H1 (cell line): ENCODE measurements at regions not wholly inside any gene's neighbourhood (a gene's known extent, or its start where the extent isn't known, plus 50 kb on each side); places are given as distances from the start of the nearest gene placed in this dataset.

Experiments
- BACH1 ChIP-seq: IDR thresholded peaks from 2 replicates; pipeline ENCODE4 v1.6.1; 2012; ENCODE audit warnings: low read length, improper control_type of control experiment
- CTCF ChIP-seq, 3 experiments: IDR thresholded peaks; 1 replicate in 2 of 3; 2 replicates in 1 of 3; pipeline versions ENCODE4 v1.5.1 to v1.6.1; 2011; ENCODE audit warnings: low read length in 3 of 3, mild to moderate bottlenecking in 3 of 3, inconsistent platforms in 2 of 3, low read depth in 1 of 3, moderate library complexity in 1 of 3; ENCODE audit not compliant: insufficient read depth in 1 of 3; ENCODE audit errors: control extremely low read depth in 1 of 3
- GABPA ChIP-seq: IDR thresholded peaks from 2 replicates; pipeline ENCODE4 v1.6.1; 2011; ENCODE audit warnings: mild to moderate bottlenecking, low read length, moderate library complexity, borderline replicate concordance; ENCODE audit not compliant: insufficient read depth
- HDAC2 ChIP-seq, 2 experiments: fragments of 300-600 bp in 1 of 2; sonication (generic) in 1 of 2; IDR thresholded peaks; 2 replicates each; pipeline ENCODE4 v1.6.1; 2011 to 2012; ENCODE audit warnings: low read depth in 2 of 2, low read length in 2 of 2, mild to moderate bottlenecking in 2 of 2, moderate library complexity in 2 of 2, borderline replicate concordance in 1 of 2, inconsistent platforms in 1 of 2
- JUN ChIP-seq: IDR thresholded peaks from 2 replicates; pipeline ENCODE4 v1.6.1; 2011; ENCODE audit warnings: low read depth, mild to moderate bottlenecking, improper control_type of control experiment, low read length
- KDM5A ChIP-seq: fragments of 200-600 bp; IDR thresholded peaks from 2 replicates; pipeline ENCODE4 v1.7.1; 2012; ENCODE audit warnings: mild to moderate bottlenecking, low read length, inconsistent platforms, mixed read lengths
- NANOG ChIP-seq: IDR thresholded peaks from 2 replicates; pipeline ENCODE4 v1.6.1; 2011; ENCODE audit warnings: low read length, low read depth, mild to moderate bottlenecking, inconsistent platforms; ENCODE audit not compliant: insufficient read depth, poor library complexity, severe bottlenecking
- POLR2A ChIP-seq, 2 experiments: IDR thresholded peaks; 1 replicate in 1 of 2; 2 replicates in 1 of 2; pipeline ENCODE4 v1.6.1; 2011; ENCODE audit warnings: low read depth in 2 of 2, low read length in 2 of 2, mild to moderate bottlenecking in 2 of 2; ENCODE audit errors: control extremely low read depth in 1 of 2

- TF ChIP-seq KDM5A (no peak), BACH1 (no peak), CTCF (IDR thresholded peaks at IDR 0.05; ENCODE audit: control extremely low read depth in 1 of 3, insufficient read depth in 1 of 3, low read depth in 1 of 3, low read length in 3 of 3) (peak; percentile 39 to 52 (median 51)), JUN (no peak), POLR2A (IDR thresholded peaks at IDR 0.05; ENCODE audit: control extremely low read depth in 1 of 2, low read depth in 2 of 2, low read length in 2 of 2) (no peak), NANOG (no peak), GABPA (no peak), HDAC2 (IDR thresholded peaks at IDR 0.05; ENCODE audit: borderline replicate concordance in 1 of 2, low read depth in 2 of 2, low read length in 2 of 2) (0 out of 4 replicates have a peak, but pooled peaks of 1 of the 2 experiments have one; percentile 27)
Observed at GRCh38 chr12:124655698-124656516, 88.5 kb upstream of the NCOR2 start (continued).
